ENCODE measurements at regions not wholly inside any gene's neighbourhood (a gene's known extent, or its start where the extent isn't known, plus 50 kb on each side); places are given as distances from the start of the nearest gene placed in this dataset.

GRCh38 chr7:63008366-63008765, 990.3 kb upstream of the ZNF722 start:
- H3K4me3 Mint-ChIP-seq: no peak overlapping the region
- DNase-seq (no peak), ATAC-seq (no peak)
- H3K4me1 Mint-ChIP-seq: no peaks in the 10 kb centered on the region
- peaks cover 9% of the 10 kb centered on the region for H3K9me3 Mint-ChIP-seq
- H3K27me3 Mint-ChIP-seq: no peaks in the 10 kb centered on the region
- H3K27ac Mint-ChIP-seq: no peak overlapping the region
- H3K36me3 Mint-ChIP-seq (ENCODE audit: low read depth): no peaks in the 10 kb centered on the region

GRCh38 chr7:63009771-63010170, 988.9 kb upstream of the ZNF722 start:
- DNase-seq: no peak
- Mint-ChIP-seq H3K27me3 (no peaks in the 10 kb centered on the region), H3K9me3 (peaks cover 15% of the 10 kb centered on the region), H3K27ac (no peak overlapping the region), H3K4me3 (no peak overlapping the region), H3K4me1 (no peaks in the 10 kb centered on the region), H3K36me3 (ENCODE audit: low read depth) (no peaks in the 10 kb centered on the region)
- no peak for ATAC-seq

- no peaks in the 10 kb centered on the region for H3K36me3 Mint-ChIP-seq (ENCODE audit: low read depth)
- no peaks in the 10 kb centered on the region for H3K27me3 Mint-ChIP-seq
- ATAC-seq (no peak), DNase-seq (no peak)
- peaks cover 16% of the 10 kb centered on the region for H3K9me3 Mint-ChIP-seq
- H3K27ac Mint-ChIP-seq: no peak overlapping the region
- no peak overlapping the region for H3K4me3 Mint-ChIP-seq
- no peaks in the 10 kb centered on the region for H3K4me1 Mint-ChIP-seq
Measured at GRCh38 chr7:63012633-63013183, 985.9 kb upstream of the ZNF722 start.

- no peak for ATAC-seq
- Mint-ChIP-seq H3K4me3 (no peak overlapping the region), H3K9me3 (peaks cover 16% of the 10 kb centered on the region), H3K4me1 (no peaks in the 10 kb centered on the region), H3K36me3 (ENCODE audit: low read depth) (no peaks in the 10 kb centered on the region), H3K27me3 (no peaks in the 10 kb centered on the region), H3K27ac (no peak overlapping the region)
- no peak for DNase-seq
Measured at GRCh38 chr7:63014792-63015191, 983.9 kb upstream of the ZNF722 start.

- ATAC-seq (no peak), DNase-seq (no peak)
- Mint-ChIP-seq H3K27ac (no peak overlapping the region), H3K36me3 (ENCODE audit: low read depth) (peaks cover 3% of the 10 kb centered on the region), H3K4me1 (no peaks in the 10 kb centered on the region), H3K4me3 (no peak overlapping the region), H3K27me3 (no peaks in the 10 kb centered on the region), H3K9me3 (peaks cover 24% of the 10 kb centered on the region)
Measured at GRCh38 chr7:63023182-63023787, 975.4 kb upstream of the ZNF722 start.

- Mint-ChIP-seq H3K27me3 (no peaks in the 10 kb centered on the region), H3K27ac (no peak overlapping the region), H3K9me3 (peaks cover 24% of the 10 kb centered on the region), H3K4me1 (no peaks in the 10 kb centered on the region), H3K4me3 (no peak overlapping the region), H3K36me3 (ENCODE audit: low read depth) (peaks cover 3% of the 10 kb centered on the region)
- no peak for DNase-seq
- ATAC-seq: no peak
Measured at GRCh38 chr7:63024446-63024845, 974.2 kb upstream of the ZNF722 start.

GRCh38 chr7:63025815-63026214, 972.8 kb upstream of the ZNF722 start:
- Mint-ChIP-seq H3K27me3 (no peaks in the 10 kb centered on the region), H3K36me3 (ENCODE audit: low read depth) (peaks cover 3% of the 10 kb centered on the region)

GRCh38 chr7:63027075-63027474, 971.6 kb upstream of the ZNF722 start:
- no peak overlapping the region for H3K27ac Mint-ChIP-seq
- DNase-seq: no peak
- H3K27me3 Mint-ChIP-seq: no peaks in the 10 kb centered on the region
- H3K9me3 Mint-ChIP-seq: peaks cover 34% of the 10 kb centered on the region
- no peak overlapping the region for H3K4me3 Mint-ChIP-seq
- ATAC-seq: no peak
- no peaks in the 10 kb centered on the region for H3K4me1 Mint-ChIP-seq
- H3K36me3 Mint-ChIP-seq (ENCODE audit: low read depth): peaks cover 3% of the 10 kb centered on the region

More at GRCh38 chr7:63025815-63026214, 972.8 kb upstream of the ZNF722 start:
- H3K27ac Mint-ChIP-seq: no peak overlapping the region
- no peaks in the 10 kb centered on the region for H3K4me1 Mint-ChIP-seq
- peaks cover 28% of the 10 kb centered on the region for H3K9me3 Mint-ChIP-seq
- DNase-seq (no peak), ATAC-seq (no peak)
- H3K4me3 Mint-ChIP-seq: no peak overlapping the region

GRCh38 chr7:63028376-63029206, 970.1 kb upstream of the ZNF722 start:
- Mint-ChIP-seq H3K9me3 (peaks cover 29% of the 10 kb centered on the region), H3K36me3 (ENCODE audit: low read depth) (peaks cover 3% of the 10 kb centered on the region), H3K27me3 (no peaks in the 10 kb centered on the region), H3K4me1 (no peaks in the 10 kb centered on the region), H3K4me3 (no peak overlapping the region), H3K27ac (no peak overlapping the region)
- no peak for DNase-seq
- no peak for ATAC-seq

- H3K4me1 Mint-ChIP-seq: no peaks in the 10 kb centered on the region
- ATAC-seq (no peak), DNase-seq (no peak)
- no peaks in the 10 kb centered on the region for H3K27me3 Mint-ChIP-seq
- peaks cover 3% of the 10 kb centered on the region for H3K36me3 Mint-ChIP-seq (ENCODE audit: low read depth)
- no peak overlapping the region for H3K4me3 Mint-ChIP-seq
- H3K9me3 Mint-ChIP-seq: peaks cover 28% of the 10 kb centered on the region
- H3K27ac Mint-ChIP-seq: no peak overlapping the region
Measured at GRCh38 chr7:63029207-63029522, 969.5 kb upstream of the ZNF722 start.

GRCh38 chr7:63030061-63030460, 968.6 kb upstream of the ZNF722 start:
- Mint-ChIP-seq H3K27me3 (no peaks in the 10 kb centered on the region), H3K4me1 (no peaks in the 10 kb centered on the region), H3K36me3 (ENCODE audit: low read depth) (no peaks in the 10 kb centered on the region), H3K4me3 (no peak overlapping the region), H3K27ac (no peak overlapping the region), H3K9me3 (peaks cover 19% of the 10 kb centered on the region)
- DNase-seq (no peak), ATAC-seq (no peak)

GRCh38 chr7:63031838-63032436, 966.7 kb upstream of the ZNF722 start:
- H3K4me1 Mint-ChIP-seq: no peaks in the 10 kb centered on the region
- DNase-seq: no peak
- no peaks in the 10 kb centered on the region for H3K36me3 Mint-ChIP-seq (ENCODE audit: low read depth)
- no peak for ATAC-seq
- H3K9me3 Mint-ChIP-seq: peaks cover 26% of the 10 kb centered on the region
- no peak overlapping the region for H3K27ac Mint-ChIP-seq
- no peak overlapping the region for H3K4me3 Mint-ChIP-seq
- H3K27me3 Mint-ChIP-seq: no peaks in the 10 kb centered on the region

GRCh38 chr7:63037242-63037641, 961.4 kb upstream of the ZNF722 start:
- H3K36me3 Mint-ChIP-seq (ENCODE audit: low read depth): no peaks in the 10 kb centered on the region
- no peak overlapping the region for H3K4me3 Mint-ChIP-seq
- no peak overlapping the region for H3K27ac Mint-ChIP-seq
- DNase-seq: no peak
- H3K9me3 Mint-ChIP-seq: peaks cover 25% of the 10 kb centered on the region
- no peaks in the 10 kb centered on the region for H3K27me3 Mint-ChIP-seq
- ATAC-seq: no peak
- no peaks in the 10 kb centered on the region for H3K4me1 Mint-ChIP-seq

- no peaks in the 10 kb centered on the region for H3K4me1 Mint-ChIP-seq
- H3K4me3 Mint-ChIP-seq: no peak overlapping the region
- no peak overlapping the region for H3K27ac Mint-ChIP-seq
- no peaks in the 10 kb centered on the region for H3K27me3 Mint-ChIP-seq
- H3K36me3 Mint-ChIP-seq (ENCODE audit: low read depth): no peaks in the 10 kb centered on the region
- DNase-seq (no peak), ATAC-seq (no peak)
- H3K9me3 Mint-ChIP-seq: peaks cover 29% of the 10 kb centered on the region
Measured at GRCh38 chr7:63038987-63039386, 959.7 kb upstream of the ZNF722 start.

GRCh38 chr7:63039882-63040281, 958.8 kb upstream of the ZNF722 start:
- no peak for DNase-seq
- Mint-ChIP-seq H3K9me3 (peaks cover 29% of the 10 kb centered on the region), H3K4me1 (no peaks in the 10 kb centered on the region), H3K36me3 (ENCODE audit: low read depth) (no peaks in the 10 kb centered on the region), H3K27me3 (no peaks in the 10 kb centered on the region), H3K27ac (no peak overlapping the region), H3K4me3 (no peak overlapping the region)
- ATAC-seq: no peak
